ENCODE measurements at regions not wholly inside any gene's neighbourhood (a gene's known extent, or its start where the extent isn't known, plus 50 kb on each side); places are given as distances from the start of the nearest gene placed in this dataset.
"Not testable (repeated sequence)": the region's sequence is repeated elsewhere in the genome, so short reads cannot be mapped to it uniquely, and the experiment has no call there.

DNA sequence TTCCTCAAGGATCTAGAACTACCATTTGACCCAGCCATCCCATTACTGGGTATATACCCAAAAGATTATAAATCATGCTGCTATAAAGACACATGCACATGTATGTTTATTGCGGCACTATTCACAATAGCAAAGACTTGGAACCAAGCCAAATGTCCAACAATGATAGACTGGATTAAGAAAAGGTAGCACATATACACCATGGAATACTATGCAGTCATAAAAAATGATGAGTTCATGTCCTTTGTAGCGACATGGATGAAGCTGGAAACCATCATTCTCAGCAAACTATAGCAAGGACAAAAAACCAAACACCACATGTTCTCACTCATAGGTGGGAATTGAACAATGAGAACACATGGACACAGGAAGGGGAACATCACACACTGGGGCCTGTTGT is 103.3 kb upstream of the GDNF start:
- TF ChIP-seq EZH2 (IDR thresholded peaks at IDR 0.05; ENCODE audit: insufficient read depth, low read length); CTCF (IDR thresholded peaks at IDR 0.05; ENCODE audit: insufficient read depth, low read depth, low read length): not testable (repeated sequence)
